Tibial nerve (tissue), 4 donors: ENCODE measurements at regions not wholly inside any gene's neighbourhood (a gene's known extent, or its start where the extent isn't known, plus 50 kb on each side); places are given as distances from the start of the nearest gene placed in this dataset.

ENCODE experiments used
- EP300 ChIP-seq, 2 donors: sonication (generic); formaldehyde crosslinking; IDR thresholded peaks; one replicate each; pipeline ENCODE4 v1.6.1; 2017; ENCODE audit warnings: antibody characterized with exemption in 2 of 2, mild to moderate bottlenecking in 1 of 2
- TF ChIP-seq, protein P1 (sequence below), 5 experiments: fragments of 200-600 bp in 3 of 5; fragments of 450-650 bp in 2 of 5; sonication (generic) in 3 of 5; IDR thresholded peaks; one replicate each; pipeline ENCODE4 v1.5.1; 2016 to 2019; ENCODE audit warnings: antibody characterized with exemption in 5 of 5, mild to moderate bottlenecking in 3 of 5, moderate library complexity in 2 of 5

- TF ChIP-seq, protein P1, sequence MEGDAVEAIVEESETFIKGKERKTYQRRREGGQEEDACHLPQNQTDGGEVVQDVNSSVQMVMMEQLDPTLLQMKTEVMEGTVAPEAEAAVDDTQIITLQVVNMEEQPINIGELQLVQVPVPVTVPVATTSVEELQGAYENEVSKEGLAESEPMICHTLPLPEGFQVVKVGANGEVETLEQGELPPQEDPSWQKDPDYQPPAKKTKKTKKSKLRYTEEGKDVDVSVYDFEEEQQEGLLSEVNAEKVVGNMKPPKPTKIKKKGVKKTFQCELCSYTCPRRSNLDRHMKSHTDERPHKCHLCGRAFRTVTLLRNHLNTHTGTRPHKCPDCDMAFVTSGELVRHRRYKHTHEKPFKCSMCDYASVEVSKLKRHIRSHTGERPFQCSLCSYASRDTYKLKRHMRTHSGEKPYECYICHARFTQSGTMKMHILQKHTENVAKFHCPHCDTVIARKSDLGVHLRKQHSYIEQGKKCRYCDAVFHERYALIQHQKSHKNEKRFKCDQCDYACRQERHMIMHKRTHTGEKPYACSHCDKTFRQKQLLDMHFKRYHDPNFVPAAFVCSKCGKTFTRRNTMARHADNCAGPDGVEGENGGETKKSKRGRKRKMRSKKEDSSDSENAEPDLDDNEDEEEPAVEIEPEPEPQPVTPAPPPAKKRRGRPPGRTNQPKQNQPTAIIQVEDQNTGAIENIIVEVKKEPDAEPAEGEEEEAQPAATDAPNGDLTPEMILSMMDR (IDR thresholded peaks at IDR 0.05) = no peak
- TF ChIP-seq EP300 (IDR thresholded peaks at IDR 0.05) = no peak
Observed at GRCh38 chr9:90057361-90057760, 452.5 kb downstream of the GADD45G start.
